H9 (cell line): ENCODE measurements at regions not wholly inside any gene's neighbourhood (a gene's known extent, or its start where the extent isn't known, plus 50 kb on each side); places are given as distances from the start of the nearest gene placed in this dataset.

ENCODE experiments used
- DNase-seq: peaks from one replicate; pipeline ENCODE4 v3.0.0-alpha.2; 2017
- H2AFZ ChIP-seq: one replicate; pipeline ENCODE4 v1.6.1; 2013; ENCODE audit warnings: mild to moderate bottlenecking, low read length, control low read depth, moderate library complexity
- H2AK5ac ChIP-seq: 2 replicates; pipeline ENCODE4 v1.6.1; 2013; ENCODE audit warnings: low read length, control low read depth, mixed read lengths; ENCODE audit not compliant: insufficient read length
- H2BK120ac ChIP-seq: one replicate; pipeline ENCODE4 v1.6.1; 2013; ENCODE audit warnings: low read depth, mild to moderate bottlenecking, low read length, control low read depth, inconsistent platforms; ENCODE audit not compliant: poor library complexity, severe bottlenecking
- H2BK12ac ChIP-seq: 2 replicates; pipeline ENCODE4 v1.6.1; 2013; ENCODE audit warnings: low read length, control low read depth, mixed read lengths, low read depth; ENCODE audit not compliant: insufficient read length
- H2BK15ac ChIP-seq: 2 replicates; pipeline ENCODE4 v1.6.1; 2013; ENCODE audit warnings: low read depth, low read length, control low read depth
- H2BK20ac ChIP-seq: one replicate; pipeline ENCODE4 v1.6.1; 2013; ENCODE audit warnings: low read depth, mild to moderate bottlenecking, low read length, control low read depth, inconsistent platforms; ENCODE audit not compliant: poor library complexity, severe bottlenecking
- H2BK5ac ChIP-seq: 2 replicates; pipeline ENCODE4 v1.6.1; 2013; ENCODE audit warnings: low read length, control low read depth, mixed read lengths; ENCODE audit not compliant: insufficient read length
- H3K14ac ChIP-seq: 2 replicates; pipeline ENCODE4 v1.6.1; 2013; ENCODE audit warnings: low read length, control low read depth; ENCODE audit not compliant: insufficient read depth
- H3K18ac ChIP-seq: 2 replicates; pipeline ENCODE4 v1.6.1; 2013; ENCODE audit warnings: low read depth, mild to moderate bottlenecking, mixed read lengths, low read length, control low read depth; ENCODE audit not compliant: insufficient read length
- H3K23ac ChIP-seq: 2 replicates; pipeline ENCODE4 v1.6.1; 2013; ENCODE audit warnings: low read length, control low read depth, mixed read lengths, low read depth; ENCODE audit not compliant: insufficient read length
- H3K23me2 ChIP-seq: 2 replicates; pipeline ENCODE4 v1.6.1; 2013; ENCODE audit warnings: low read depth, mild to moderate bottlenecking, mixed read lengths, low read length, control low read depth; ENCODE audit not compliant: insufficient read length, poor library complexity, severe bottlenecking
- H3K27ac ChIP-seq: 2 replicates; pipeline ENCODE4 v1.5.1; 2013; ENCODE audit warnings: low read length, control low read depth, mixed read lengths, low read depth; ENCODE audit not compliant: insufficient read length
- H3K27me3 ChIP-seq: 2 replicates; pipeline ENCODE4 v1.6.1; 2013; ENCODE audit warnings: low read length, control low read depth, inconsistent platforms; ENCODE audit not compliant: insufficient read depth
- H3K4ac ChIP-seq: 2 replicates; pipeline ENCODE4 v1.6.1; 2013; ENCODE audit warnings: low read depth, mild to moderate bottlenecking, control low read depth, inconsistent platforms, low read length, moderate library complexity
- H3K4me1 ChIP-seq: 2 replicates; pipeline ENCODE4 v1.6.1; 2013; ENCODE audit warnings: low read length, control low read depth, inconsistent platforms; ENCODE audit not compliant: insufficient read depth
- H3K4me2 ChIP-seq: 2 replicates; pipeline ENCODE4 v1.6.1; 2013; ENCODE audit warnings: low read length, control low read depth, mixed read lengths; ENCODE audit not compliant: insufficient read length, insufficient read depth
- H3K56ac ChIP-seq: 2 replicates; pipeline ENCODE4 v1.6.1; 2013; ENCODE audit warnings: low read depth, mild to moderate bottlenecking, mixed read lengths, low read length, control low read depth; ENCODE audit not compliant: insufficient read length
- H3K79me1 ChIP-seq: 2 replicates; pipeline ENCODE4 v1.6.1; 2013; ENCODE audit warnings: low read depth, mild to moderate bottlenecking, moderate library complexity, low read length, control low read depth, inconsistent platforms; ENCODE audit not compliant: insufficient read depth, poor library complexity, severe bottlenecking
- H3K79me2 ChIP-seq: 2 replicates; pipeline ENCODE4 v1.6.1; 2013; ENCODE audit warnings: low read length, control low read depth, inconsistent platforms; ENCODE audit not compliant: insufficient read depth
- H3K9ac ChIP-seq: 2 replicates; pipeline ENCODE4 v1.6.1; 2013; ENCODE audit warnings: low read length, control low read depth, mixed read lengths; ENCODE audit not compliant: insufficient read length; ENCODE audit errors: extremely low read depth
- H3K9me3 ChIP-seq: one replicate; pipeline ENCODE4 v1.6.1; 2013; ENCODE audit warnings: low read depth, low read length, inconsistent platforms; ENCODE audit not compliant: control insufficient read depth
- H3T11ph ChIP-seq: one replicate; pipeline ENCODE4 v1.6.1; 2013; ENCODE audit warnings: mild to moderate bottlenecking, low read length, control low read depth, inconsistent platforms
- H4K20me1 ChIP-seq: one replicate; pipeline ENCODE4 v1.6.1; 2013; ENCODE audit not compliant: control insufficient read depth, insufficient read length, insufficient read depth
- H4K5ac ChIP-seq: 2 replicates; pipeline ENCODE4 v1.6.1; 2013; ENCODE audit warnings: low read depth, mild to moderate bottlenecking, mixed read lengths, low read length, control low read depth; ENCODE audit not compliant: insufficient read length
- H4K8ac ChIP-seq: replicated peaks from 2 replicates; pipeline ENCODE4 v1.6.1; 2013; ENCODE audit warnings: low read length, control low read depth, mixed read lengths, low read depth; ENCODE audit not compliant: insufficient read length
- H4K91ac ChIP-seq: 2 replicates; pipeline ENCODE4 v1.6.1; 2013; ENCODE audit warnings: low read depth, mild to moderate bottlenecking, moderate library complexity, mixed read lengths, low read length, control low read depth; ENCODE audit not compliant: insufficient read length
- H3K27ac Mint-ChIP-seq, 3 experiments: 2 replicates in 2 of 3; 3 replicates in 1 of 3; pipeline ENCODE4 v1.8.0; 2020 to 2021; ENCODE audit warnings: mixed read lengths in 3 of 3, mild to moderate bottlenecking in 1 of 3, moderate library complexity in 1 of 3
- H3K27me3 Mint-ChIP-seq: 2 replicates; pipeline ENCODE4 v1.8.0; 2021; ENCODE audit warnings: low read depth, mild to moderate bottlenecking, moderate library complexity, mixed read lengths
- H3K36me3 Mint-ChIP-seq, 3 experiments: 2 replicates in 2 of 3; 3 replicates in 1 of 3; pipeline ENCODE4 v1.8.0; 2020 to 2021; ENCODE audit warnings: low read depth in 3 of 3, mixed read lengths in 3 of 3; ENCODE audit not compliant: insufficient read depth in 1 of 3
- H3K4me1 Mint-ChIP-seq, 2 experiments: 2 replicates each; pipeline ENCODE4 v1.8.0; 2020; ENCODE audit warnings: mixed read lengths in 2 of 2
- H3K4me3 Mint-ChIP-seq, 2 experiments: 2 replicates in 1 of 2; 3 replicates in 1 of 2; pipeline ENCODE4 v1.8.0; 2020 to 2021; ENCODE audit warnings: mild to moderate bottlenecking in 2 of 2, mixed read lengths in 2 of 2, moderate library complexity in 1 of 2
- H3K9me3 Mint-ChIP-seq, 2 experiments: 2 replicates in 1 of 2; 3 replicates in 1 of 2; pipeline ENCODE4 v1.8.0; 2020; ENCODE audit warnings: mild to moderate bottlenecking in 2 of 2, mixed read lengths in 2 of 2, moderate library complexity in 1 of 2
- CTCF ChIP-seq: fragments of 200-600 bp; sonication (generic); conservative IDR thresholded peaks from 3 replicates; pipeline ENCODE4 v1.8.0; 2021; ENCODE audit warnings: antibody characterized with exemption, mild to moderate bottlenecking
- WGBS: extraction: QIAGEN DNeasy Blood & Tissue Kit; methylation state at CpG from one replicate; pipeline ENCODE4 v1.1.7; 2013; ENCODE audit warnings: missing lambda C conversion rate, low lambda C conversion rate, mixed read lengths; ENCODE audit not compliant: insufficient read length; ENCODE audit errors: extremely low coverage; 5-methylcytosine and 5-hydroxymethylcytosine counted together

- Mint-ChIP-seq H3K4me1 (peaks cover 19 to 20% of the 10 kb centered on the region in 2 experiments), H3K9me3 (peaks cover 0 to 7% of the 10 kb centered on the region in 2 experiments; a peak in 1 of 5 replicates), H3K27me3 (peaks cover 7% of the 10 kb centered on the region), H3K27ac (no peak overlapping the region), H3K36me3 (peaks cover 0 to 5% (median 0%) of the 10 kb centered on the region in 3 experiments; a peak in 3 of 7 replicates), H3K4me3 (no peak overlapping the region)
- Histone ChIP-seq H4K8ac (no peak overlapping the region), H3K23me2 (no peaks in the 10 kb centered on the region), H2BK15ac (no peak overlapping the region), H2BK120ac (no peak overlapping the region), H3K9me3 (no peaks in the 10 kb centered on the region), H4K91ac (no peak overlapping the region), H3K4me1 (no peaks in the 10 kb centered on the region; the same call in 1 of the 2 replicates), H2BK12ac (no peak overlapping the region), H3K9ac (no peak overlapping the region), H3K79me1 (no peaks in the 10 kb centered on the region), H2BK20ac (no peak overlapping the region), H3K4me2 (no peak overlapping the region), H3T11ph (no peak overlapping the region), H2AK5ac (no peak overlapping the region), H2AFZ (no peak overlapping the region), H2BK5ac (no peak overlapping the region), H3K4ac (no peak overlapping the region), H3K14ac (no peak overlapping the region), H3K56ac (no peak overlapping the region), H3K27me3 (no peaks in the 10 kb centered on the region; the same call in 1 of the 2 replicates), H3K23ac (no peak overlapping the region), H3K18ac (no peak overlapping the region), H3K79me2 (no peaks in the 10 kb centered on the region), H3K27ac (no peak overlapping the region), H4K20me1 (no peaks in the 10 kb centered on the region), H4K5ac (no peak overlapping the region)
- TF ChIP-seq CTCF, result no peak
- no peak for DNase-seq
- WGBS, result no CpG with 5 or more reads among the region's 10 CpGs
Observed at GRCh38 chr22:49543876-49544275, 283.8 kb downstream of the BRD1 start.
